Fibroblast of skin of right biceps (primary cell): ENCODE measurements at regions not wholly inside any gene's neighbourhood (a gene's known extent, or its start where the extent isn't known, plus 50 kb on each side); places are given as distances from the start of the nearest gene placed in this dataset.
"Not testable (repeated sequence)": the region's sequence is repeated elsewhere in the genome, so short reads cannot be mapped to it uniquely, and the experiment has no call there.

ENCODE experiments used
- DNase-seq: peaks from one replicate; pipeline ENCODE4 v3.0.0-alpha.2; 2013

DNA sequence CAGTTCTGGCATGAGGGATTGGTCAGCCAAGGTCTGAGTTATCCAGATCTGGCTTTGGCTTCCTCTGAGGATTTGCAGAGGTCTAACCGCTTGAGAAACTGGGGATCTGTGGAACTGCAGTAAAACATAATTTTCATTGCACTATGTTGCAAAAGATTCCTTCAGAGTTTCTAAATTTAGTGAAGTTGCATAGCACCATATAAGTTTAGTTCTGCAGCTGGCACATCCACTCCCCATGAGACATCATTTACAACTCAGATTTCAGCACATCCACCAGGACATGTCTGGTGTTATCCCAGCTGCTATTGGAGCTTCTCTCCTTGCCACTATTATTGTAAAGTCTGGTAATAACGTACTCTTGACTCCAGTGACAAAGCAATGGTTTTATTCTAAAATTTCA is 181.5 kb downstream of the CWF19L2 start:
- peak; percentile 17 for DNase-seq

DNA sequence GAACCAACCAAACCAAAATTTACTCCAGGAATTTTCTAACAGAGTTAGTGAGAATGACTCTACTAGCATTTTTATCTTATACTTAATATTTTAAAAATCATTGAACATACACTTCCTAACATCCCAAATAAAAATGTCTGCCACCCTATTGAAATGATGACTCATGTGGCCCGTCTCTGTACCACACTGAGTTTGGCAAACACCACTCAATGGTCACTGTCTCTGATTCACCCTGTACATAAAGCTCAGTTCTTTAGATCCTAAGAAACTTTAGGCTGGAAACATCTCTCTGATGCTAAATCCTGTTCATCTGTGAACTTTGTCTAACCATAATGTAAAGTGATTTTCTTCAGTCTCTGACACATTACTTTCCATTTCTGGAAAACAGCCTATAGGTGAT is 182.0 kb downstream of the CWF19L2 start:
- no peak for DNase-seq

DNA sequence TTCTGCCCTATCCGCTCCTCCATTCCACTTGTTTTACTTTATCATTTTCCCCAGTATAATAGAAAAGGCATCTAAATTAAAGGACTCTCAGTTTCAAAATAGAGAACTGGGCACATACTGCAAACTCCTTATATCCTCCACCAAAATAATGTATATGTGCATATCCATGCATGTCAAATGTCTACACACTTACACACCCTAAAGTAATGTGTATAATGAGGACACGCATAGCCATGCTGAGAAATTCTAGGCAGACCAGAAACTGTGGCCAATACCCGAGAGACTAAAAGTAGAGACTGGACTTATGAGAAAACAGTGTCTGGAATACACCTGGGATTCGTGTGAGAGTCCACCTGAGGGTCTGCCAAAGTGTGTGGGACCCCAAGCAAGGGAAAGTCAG is 183.5 kb downstream of the CWF19L2 start:
- no peak for DNase-seq

DNA sequence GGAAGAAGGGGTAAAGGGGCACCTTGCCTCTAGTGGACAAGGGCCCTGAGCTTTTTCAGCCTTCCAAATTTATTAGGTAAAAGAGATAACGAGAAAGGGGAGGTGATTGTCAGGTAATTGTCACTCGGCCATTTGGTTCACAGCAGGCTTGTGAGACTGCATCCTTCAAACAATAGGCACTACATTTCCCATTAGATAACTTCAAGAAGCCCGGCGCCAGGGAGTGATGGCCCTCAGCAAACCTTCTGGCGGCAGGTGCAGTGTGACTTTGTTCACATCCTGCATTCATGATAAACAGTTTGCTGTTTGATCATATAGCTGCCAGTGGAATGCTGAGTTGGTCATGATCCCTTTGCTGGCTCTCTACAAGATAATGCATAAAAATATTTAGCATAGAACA is 185.1 kb downstream of the CWF19L2 start:
- no peak for DNase-seq

DNA sequence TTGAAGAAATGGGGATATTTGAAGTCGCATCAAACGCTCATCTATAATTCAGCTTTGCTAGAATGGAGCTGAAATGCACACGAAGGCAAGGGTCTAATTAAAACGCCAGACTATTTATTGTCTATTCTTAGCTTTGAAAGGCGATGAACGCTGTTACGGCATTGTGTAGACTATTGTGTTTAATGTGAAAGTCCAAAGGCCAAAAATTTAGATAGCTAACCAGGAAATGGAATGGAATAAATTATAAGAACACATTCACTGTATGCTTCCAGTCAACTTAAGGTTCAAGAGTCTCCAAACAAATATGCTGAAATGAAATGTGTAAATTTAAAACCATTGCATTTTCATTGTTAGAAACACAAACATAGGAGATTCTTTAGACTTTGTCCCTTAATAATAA is 186.2 kb downstream of the CWF19L2 start:
- DNase-seq = no peak

DNA sequence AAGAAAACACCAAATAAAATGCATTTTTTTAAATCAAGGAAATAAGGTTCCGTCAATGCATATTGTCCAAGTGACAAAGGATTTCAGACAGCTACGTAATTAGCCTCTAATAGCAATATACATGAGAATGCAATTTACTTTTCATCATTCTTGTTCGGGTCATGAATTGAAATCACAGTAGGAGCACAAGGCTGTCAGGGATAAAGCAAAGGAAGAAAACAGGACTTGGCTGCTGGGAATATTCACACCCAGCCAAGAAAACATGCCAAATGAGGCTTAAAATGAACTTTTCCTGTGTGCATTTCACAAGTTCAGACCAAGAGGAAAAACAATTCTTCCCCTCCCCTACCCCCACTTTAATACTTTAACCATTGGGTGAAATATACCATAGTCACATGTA is 188.6 kb downstream of the CWF19L2 start:
- no peak for DNase-seq

DNA sequence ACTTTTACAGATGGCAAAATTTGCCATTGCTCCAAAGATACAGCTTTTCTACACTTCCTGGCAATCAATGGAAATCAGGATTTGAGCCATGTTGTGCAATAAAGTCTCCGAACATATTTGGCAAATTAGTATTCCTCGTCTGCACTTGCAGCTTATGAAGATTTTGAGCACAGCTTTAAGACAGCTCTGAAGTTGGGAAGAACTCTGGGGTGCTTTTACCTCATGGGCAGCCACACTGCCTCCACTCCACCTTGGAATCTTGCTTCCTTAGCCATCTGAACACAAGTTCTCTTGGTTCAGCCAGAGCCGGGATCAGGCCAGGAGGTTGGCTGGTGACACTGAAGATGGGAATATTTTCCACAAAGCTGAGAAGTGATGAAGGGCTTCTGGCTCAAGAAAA is 191.2 kb downstream of the CWF19L2 start:
- DNase-seq = no peak

DNA sequence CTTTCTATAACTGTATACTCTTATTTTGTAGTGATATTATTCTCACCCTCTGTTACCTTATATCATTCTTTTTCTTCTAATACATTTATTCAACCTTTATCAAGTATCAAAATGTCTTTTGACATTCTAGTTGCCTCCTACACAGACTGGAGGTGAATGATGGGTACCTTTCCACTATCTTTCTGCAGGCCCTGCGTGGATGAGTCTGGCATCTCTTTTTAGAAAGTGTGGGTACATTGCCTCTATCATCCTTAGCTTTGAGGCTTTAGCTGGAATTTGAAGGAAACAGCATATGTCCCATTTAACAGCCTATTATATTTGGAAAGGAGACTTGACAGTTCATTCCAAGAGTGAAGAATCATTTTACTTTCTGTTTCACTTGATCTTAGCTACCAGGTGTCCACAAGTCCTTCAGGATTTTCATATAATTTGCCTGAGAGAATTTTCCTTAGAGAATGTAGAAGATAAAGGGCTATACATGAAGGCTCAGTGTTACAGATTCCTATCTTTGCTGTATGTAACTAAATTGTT is 192.0 kb downstream of the CWF19L2 start:
- DNase-seq = no peak

DNA sequence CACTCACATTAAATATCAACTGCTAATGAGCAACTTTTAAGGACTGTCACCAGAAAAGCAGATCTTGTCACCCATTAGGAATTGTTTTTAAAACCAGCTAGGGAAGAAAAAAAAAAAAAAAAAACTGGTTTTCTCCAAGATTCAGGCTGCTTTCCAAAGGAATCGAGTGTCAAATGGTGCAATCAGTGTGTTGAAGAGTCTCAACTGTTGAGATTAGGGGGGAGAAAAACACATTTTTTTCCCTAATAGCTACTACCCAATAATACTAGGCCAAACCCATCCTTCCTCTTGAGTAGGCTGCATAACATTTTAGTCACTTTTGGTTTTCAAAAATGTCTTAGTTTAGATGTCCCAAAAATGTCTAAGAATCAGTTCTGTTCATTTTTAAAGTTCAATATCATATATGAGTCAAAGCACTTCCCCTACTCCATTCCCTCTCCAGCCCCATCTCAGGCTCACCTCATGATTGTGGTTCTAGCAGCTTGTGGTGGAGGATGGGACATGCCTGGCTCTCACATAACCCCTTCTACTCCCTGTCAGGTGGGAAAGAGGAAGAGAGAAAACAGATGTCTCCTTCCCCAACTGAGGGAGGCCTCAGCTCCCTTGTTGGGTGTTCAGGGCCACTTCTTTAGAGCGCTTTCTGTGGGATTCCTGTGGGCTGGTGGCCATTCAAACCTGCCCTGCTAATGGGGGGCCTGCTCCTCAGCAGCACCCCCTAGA is 193.6 kb downstream of the CWF19L2 start:
- DNase-seq = no peak

DNA sequence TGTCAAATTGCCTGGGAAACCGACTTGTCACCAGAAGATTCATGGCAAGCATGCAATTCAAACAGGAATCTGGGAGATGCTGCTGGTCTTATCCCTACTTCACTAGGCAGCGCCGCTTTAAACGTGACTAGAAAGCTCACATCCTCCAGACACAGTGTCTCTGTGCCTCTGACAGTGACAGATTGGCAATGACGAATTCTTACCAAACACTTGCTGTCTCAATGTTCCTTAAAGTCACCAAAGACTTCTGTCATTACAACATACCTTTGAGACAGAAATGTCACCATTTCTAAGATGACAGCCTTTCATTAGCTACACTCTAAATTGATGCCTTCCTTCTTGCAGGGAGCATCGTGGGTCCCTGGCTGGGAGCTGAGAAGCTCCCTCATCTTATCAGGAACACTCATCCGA is 197.8 kb downstream of the CWF19L2 start:
- peak; percentile 9 for DNase-seq

DNA sequence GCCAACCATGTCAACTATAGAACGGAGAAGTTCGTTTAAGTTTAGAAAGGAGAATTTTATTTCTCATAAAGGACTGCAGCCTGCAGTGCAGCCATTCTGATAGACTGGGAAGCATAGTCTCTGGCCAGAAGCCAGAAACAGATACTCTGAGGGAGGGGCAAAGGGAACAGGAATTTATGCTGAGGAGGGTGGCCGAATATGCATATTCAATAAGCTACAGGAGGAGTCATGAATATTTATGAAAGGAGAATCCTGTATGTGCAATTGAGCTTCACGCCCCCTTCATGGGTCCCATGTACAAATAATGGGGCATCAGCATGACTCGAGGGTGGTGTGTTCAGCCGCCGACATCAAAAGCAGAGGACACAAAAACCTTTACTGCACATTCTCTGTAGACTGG is 199.9 kb downstream of the CWF19L2 start:
- no peak for DNase-seq

DNA sequence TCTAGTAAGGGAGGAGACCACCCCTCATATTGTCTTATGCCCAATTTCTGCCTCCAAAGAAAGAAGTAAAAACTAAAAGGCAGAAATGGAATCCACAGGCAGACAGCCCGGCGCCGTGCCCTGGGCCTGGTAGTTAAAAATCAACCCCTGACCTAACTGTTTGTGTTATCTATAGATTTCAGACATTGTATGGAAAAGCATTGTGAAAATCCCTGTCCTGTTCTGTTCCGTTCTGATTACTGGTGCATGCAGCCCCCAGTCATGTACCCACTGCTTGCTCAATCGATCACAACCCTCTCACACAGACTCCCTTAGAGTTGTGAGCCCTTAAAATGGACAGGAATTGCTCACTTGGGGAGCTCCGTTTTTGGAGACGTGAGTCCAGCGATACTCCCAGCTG is 204.0 kb downstream of the CWF19L2 start:
- not testable (repeated sequence) for DNase-seq

DNA sequence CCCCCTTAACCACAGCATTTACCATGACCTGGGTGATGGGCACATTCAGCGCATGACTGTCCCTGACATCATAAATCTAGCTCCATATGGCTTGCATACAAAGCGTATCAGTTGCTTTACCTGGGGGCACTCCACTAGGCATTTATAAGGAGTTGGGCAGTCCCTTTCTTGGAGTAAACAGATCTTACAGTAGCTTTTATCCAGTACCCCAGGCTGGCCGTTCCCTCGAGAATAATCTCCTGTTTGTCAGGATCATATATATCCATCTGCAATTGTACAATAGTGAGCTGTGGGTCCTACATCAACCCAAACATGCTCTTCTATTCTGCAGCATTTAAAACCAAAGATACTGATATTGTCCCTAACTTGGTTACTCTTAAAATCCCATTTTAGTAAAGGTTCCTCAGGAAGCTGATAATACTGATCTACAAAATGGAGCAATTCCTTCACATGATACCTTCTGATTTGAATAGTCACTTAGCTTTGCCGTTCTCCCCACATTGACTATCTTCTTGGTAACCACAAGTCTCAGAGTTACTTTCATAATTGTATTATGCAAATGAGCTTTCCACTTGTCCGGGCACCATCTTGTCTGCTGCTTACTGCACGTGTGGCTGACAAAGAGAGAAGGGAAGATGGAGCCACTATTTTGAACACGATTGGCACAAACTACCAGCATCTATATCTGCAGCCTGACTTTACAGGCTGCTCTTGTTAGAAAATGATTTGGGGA is 205.0 kb downstream of the CWF19L2 start:
- DNase-seq = no peak

DNA sequence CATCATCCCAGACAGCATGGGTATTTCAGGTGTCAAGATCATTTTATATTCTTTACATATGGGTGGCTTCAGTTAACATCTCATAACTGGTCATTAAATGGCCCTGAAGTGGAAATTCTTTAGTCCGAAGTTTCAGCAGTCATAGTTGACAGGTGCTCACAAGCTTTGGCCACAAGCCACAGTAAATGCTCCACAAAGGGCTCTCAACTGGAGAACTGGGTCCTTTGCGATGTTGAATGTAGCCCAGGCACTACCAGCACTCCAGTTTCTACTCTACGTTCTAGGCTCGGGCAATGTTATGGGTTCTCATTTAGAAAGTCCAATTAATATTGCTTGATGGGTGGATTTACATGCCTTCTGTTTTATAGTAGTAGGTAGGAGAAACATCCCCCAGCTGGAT is 206.3 kb downstream of the CWF19L2 start:
- no peak for DNase-seq

DNA sequence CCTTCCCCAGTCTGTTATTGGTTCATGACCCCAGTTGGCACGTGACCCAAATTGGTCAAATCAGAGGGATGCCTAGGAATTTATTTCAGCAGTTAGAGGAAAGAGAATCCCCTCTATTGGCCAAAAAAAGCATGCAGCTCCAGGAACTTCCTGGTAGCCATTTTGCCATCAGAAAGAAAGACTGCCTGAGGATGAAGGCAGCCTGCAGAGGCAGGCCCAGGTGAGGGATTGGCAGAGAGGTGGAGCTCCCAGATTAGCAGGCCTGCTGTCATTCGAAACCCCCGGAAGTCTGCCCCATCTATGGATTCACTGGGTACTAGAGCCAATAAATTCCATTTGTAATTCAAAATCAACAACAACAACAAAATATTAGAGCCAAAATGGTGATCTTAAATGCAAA is 207.6 kb downstream of the CWF19L2 start:
- DNase-seq = no peak

DNA sequence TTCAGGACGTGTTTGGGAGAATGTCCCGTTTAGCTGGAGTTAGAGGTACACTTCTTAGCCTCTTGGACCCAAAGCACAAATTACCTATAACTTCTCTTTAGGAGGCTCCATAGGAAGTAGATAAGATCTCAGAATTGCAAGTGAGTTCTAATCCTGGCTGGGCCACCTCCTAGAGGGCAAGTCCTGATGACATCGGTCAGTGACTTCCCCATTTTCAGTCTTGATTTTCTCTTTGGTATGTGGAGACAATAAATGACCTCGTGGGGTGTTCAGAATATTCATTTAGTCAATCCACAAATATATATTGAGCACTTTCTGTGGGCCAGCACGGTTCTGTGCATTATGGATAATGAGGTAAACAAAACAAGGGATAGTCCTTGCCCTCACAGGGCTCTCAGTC is 208.6 kb downstream of the CWF19L2 start:
- DNase-seq = no peak

DNA sequence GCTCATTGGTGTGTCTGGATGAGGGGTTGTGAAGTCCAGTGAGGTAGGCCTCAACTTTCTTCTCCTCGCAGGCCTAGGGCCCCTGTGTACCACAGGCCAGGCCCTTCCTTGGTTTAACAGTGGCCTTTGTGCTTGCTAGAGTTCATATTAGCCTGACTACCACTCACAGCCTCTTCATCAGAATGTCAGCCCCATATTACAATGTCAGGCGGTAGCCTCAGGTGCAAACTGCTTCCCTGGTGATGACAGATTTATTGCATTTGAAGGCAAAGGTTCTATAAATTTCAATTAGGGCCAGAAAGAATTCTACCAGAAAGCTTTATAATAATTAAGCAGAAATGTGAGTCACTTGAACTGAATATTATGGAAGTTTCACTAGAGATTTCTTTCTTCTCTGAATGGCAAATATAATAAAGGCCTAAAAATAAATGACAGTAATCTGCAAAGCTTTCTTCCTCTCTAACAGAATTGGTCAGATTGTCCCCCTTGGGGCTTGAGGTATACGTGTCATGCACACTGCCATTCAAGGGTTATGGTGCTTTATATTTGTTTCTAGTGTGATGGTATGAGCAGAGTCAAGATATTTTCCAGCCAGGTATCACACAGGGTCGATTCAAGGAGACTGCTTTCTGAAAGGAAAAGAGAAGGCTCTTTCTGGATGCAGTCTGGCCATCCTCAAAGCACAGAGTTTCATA is 210.3 kb downstream of the CWF19L2 start:
- no peak for DNase-seq

DNA sequence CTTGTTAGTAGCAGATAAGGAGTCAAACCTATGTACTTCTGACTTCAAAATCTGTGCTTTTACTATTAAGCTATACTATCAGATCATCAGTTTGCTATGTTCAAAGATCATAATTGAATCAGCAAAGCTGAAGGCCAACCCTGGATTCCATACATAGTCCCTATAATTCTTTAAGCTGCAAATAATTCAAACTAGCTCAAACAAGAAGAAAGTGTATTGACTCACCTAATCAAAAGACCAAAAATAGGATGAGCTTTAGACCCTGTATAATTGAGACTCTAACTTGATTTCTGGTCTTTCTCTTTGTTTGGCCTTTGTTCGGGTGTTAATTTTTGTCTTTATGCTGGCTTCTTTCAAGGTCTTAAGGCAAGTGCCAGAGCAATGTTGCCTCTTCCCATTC is 213.7 kb downstream of the CWF19L2 start:
- no peak for DNase-seq

DNA sequence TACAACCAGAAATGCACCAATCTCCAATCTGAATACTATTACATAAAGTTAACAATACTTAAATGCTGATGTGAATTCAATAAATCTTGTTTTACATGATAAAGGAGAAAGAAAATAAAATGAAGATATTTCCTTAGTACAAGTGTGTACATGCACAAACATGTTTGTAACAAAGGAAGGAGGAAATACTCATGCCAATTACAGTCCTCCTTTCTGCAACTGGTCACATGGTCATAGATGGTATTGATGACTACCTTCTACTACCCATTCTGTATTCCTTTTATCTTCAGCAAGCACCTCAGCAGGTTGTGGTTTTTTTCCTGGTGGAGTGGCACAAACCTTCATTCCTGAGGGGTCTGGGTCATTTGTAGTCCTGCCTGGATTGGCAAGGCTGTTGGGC is 214.2 kb upstream of the GUCY1A2 start:
- DNase-seq = no peak

DNA sequence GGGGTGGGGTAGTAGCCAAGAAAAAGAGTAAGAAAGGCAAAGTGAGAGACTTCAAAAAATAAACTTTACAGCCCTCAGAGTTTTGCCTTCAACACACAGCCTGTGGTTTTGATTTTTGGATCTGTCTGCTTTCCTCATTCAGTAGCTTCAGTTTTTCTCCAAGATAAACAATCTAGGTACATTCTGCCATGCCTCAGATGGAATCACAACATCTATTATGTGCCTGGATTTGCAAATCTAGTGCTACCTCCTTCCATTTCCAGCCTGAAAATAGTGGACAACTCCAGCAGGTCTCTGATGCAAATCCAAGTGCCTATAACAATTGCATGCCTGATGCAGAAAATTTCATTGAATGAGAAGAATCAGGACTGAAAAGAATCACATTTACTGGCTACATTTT is 206.6 kb upstream of the GUCY1A2 start:
- DNase-seq = no peak

DNA sequence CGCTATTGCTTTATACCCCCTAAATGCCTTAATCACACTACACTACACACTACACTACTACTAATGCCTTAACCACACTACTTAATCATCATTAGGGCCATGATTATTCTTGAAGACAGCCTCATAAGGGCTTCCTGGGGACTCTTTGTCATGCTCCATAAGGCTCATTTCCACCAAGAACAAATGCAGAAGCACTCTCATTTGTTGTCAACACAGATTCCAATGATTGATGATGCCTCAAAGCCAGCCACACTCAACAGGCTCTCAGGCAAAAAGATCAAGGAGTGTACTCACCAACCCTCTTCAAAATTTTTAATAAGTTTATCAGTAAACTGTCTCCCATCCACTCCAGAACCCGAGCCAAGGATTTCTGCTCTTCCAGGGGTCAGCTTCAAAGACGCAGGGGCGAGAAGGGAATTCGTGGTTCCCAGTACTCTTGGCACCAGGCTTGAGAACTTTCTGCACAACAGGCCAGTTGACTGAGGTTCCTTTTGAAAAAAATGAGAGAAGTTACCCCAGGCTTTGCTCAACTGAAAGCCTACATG is 204.7 kb upstream of the GUCY1A2 start:
- DNase-seq = no peak

DNA sequence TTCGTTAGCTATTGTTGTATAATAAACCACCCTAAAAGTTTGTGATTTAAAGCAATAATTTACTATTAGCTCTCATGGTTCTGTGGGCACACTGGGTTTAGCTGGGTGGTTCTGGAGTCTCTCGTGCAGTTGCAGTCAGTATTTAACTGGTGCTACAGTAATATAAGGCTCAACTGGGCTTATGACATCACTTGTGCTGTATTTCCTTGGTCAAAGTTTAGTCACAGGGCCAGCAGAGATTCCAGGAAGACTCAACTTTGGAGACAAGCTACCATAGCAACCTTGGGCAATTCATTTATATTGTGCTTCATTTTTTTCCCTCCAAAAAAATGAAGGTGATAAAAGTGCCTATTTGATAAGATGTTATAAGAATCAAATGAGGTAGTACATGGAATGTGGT is 204.2 kb upstream of the GUCY1A2 start:
- DNase-seq = no peak

DNA sequence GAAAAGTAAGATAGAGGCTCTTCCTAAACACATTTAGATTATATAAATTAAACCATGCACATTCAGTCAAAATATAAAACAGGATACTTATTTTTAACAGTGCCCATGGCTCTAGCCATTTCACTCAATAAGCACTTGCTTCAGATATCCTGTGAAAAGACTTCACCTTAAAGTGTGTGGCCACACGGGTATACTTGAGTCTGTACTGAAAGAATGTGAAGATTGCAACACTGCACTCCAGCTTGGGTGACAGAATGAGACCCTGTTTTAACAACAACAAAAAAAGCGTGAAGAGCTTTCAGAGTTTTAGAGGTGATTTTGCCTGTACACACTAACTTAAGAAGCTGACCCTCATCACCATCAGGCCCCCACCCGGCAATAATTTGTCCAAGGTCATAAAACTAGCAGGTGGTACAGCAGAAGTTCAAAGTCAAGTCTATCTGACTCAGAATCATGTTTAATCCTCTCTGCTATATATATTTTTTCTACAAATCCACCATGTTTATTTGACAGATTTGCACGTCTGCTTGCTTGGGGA is 203.5 kb upstream of the GUCY1A2 start:
- DNase-seq = no peak
